ENCODE measurements at regions not wholly inside any gene's neighbourhood (a gene's known extent, or its start where the extent isn't known, plus 50 kb on each side); places are given as distances from the start of the nearest gene placed in this dataset.

GRCh38 chr9:7478646-7479045, 320.9 kb downstream of the DMAC1 start:
- DNase-seq (ENCODE audit: low spot score) = no peak
- in situ Hi-C loops (cut with MboI; ENCODE audit: low pct_unique_long_range_greater_than_20kb, low sequenced_read_pairs, unreplicated experiment) = no loop called here
- TF ChIP-seq CTCF (IDR thresholded peaks at IDR 0.05; ENCODE audit: extremely low read depth, insufficient read depth, missing control alignments) = no peak

- TF ChIP-seq CTCF (IDR thresholded peaks at IDR 0.05; ENCODE audit: extremely low read depth, insufficient read depth, missing control alignments) = no peak
- no peak for DNase-seq (ENCODE audit: low spot score)
These were observed 332.4 kb downstream of the DMAC1 start for GRCh38 chr9:7467186-7467585.

GRCh38 chr9:7461791-7462190, 337.8 kb downstream of the DMAC1 start:
- no peak for DNase-seq (ENCODE audit: low spot score)

More at GRCh38 chr9:7467186-7467585, 332.4 kb downstream of the DMAC1 start:
- in situ Hi-C loops (cut with MboI; ENCODE audit: low pct_unique_long_range_greater_than_20kb, low sequenced_read_pairs, unreplicated experiment) = no loop called here

GRCh38 chr9:7456793-7457530, 342.6 kb downstream of the DMAC1 start:
- no peak for TF ChIP-seq CTCF (IDR thresholded peaks at IDR 0.05; ENCODE audit: extremely low read depth, insufficient read depth, missing control alignments)
- no peak for DNase-seq (ENCODE audit: low spot score)
- in situ Hi-C loops (cut with MboI; ENCODE audit: low pct_unique_long_range_greater_than_20kb, low sequenced_read_pairs, unreplicated experiment) = no loop called here

More at GRCh38 chr9:7461791-7462190, 337.8 kb downstream of the DMAC1 start:
- in situ Hi-C loops (cut with MboI; ENCODE audit: low pct_unique_long_range_greater_than_20kb, low sequenced_read_pairs, unreplicated experiment) = no loop called here
- TF ChIP-seq CTCF (IDR thresholded peaks at IDR 0.05; ENCODE audit: extremely low read depth, insufficient read depth, missing control alignments) = no peak

- no peak for TF ChIP-seq CTCF (IDR thresholded peaks at IDR 0.05; ENCODE audit: extremely low read depth, insufficient read depth, missing control alignments)
- in situ Hi-C loops (cut with MboI; ENCODE audit: low pct_unique_long_range_greater_than_20kb, low sequenced_read_pairs, unreplicated experiment) = no loop called here
- no peak for DNase-seq (ENCODE audit: low spot score)
These were observed 343.2 kb downstream of the DMAC1 start for GRCh38 chr9:7456377-7456776.

- TF ChIP-seq CTCF (IDR thresholded peaks at IDR 0.05; ENCODE audit: extremely low read depth, insufficient read depth, missing control alignments) = no peak
- in situ Hi-C loops (cut with MboI; ENCODE audit: low pct_unique_long_range_greater_than_20kb, low sequenced_read_pairs, unreplicated experiment) = no loop called here
- no peak for DNase-seq (ENCODE audit: low spot score)
These were observed 345.0 kb downstream of the DMAC1 start for GRCh38 chr9:7454624-7455023.
